Immature natural killer cell (primary cell): ENCODE measurements at regions not wholly inside any gene's neighbourhood (a gene's known extent, or its start where the extent isn't known, plus 50 kb on each side); places are given as distances from the start of the nearest gene placed in this dataset.
A peak's percentile ranks its signal among the peaks of the same experiment; 100 is the strongest.

Source experiments
- DNase-seq, 3 donors: peaks; one replicate each; pipeline ENCODE4 v3.0.0; 2022; ENCODE audit warnings: mixed read lengths in 1 of 3
- H3K27ac Mint-ChIP-seq, 6 donors: one replicate each; pipeline ENCODE4 v1.8.0; 2020; ENCODE audit warnings: mixed read lengths in 6 of 6, mild to moderate bottlenecking in 5 of 6, inconsistent platforms in 4 of 6, moderate library complexity in 3 of 6
- H3K27me3 Mint-ChIP-seq, 3 donors: one replicate each; pipeline ENCODE4 v1.8.0; 2020 to 2021; ENCODE audit warnings: low read depth in 3 of 3, mild to moderate bottlenecking in 3 of 3, mixed read lengths in 3 of 3, moderate library complexity in 3 of 3, inconsistent platforms in 1 of 3
- H3K36me3 Mint-ChIP-seq, 3 donors: one replicate each; pipeline ENCODE4 v1.8.0; 2020; ENCODE audit warnings: mixed read lengths in 3 of 3, inconsistent platforms in 2 of 3, mild to moderate bottlenecking in 2 of 3
- H3K4me1 Mint-ChIP-seq, 2 donors: one replicate each; pipeline ENCODE4 v1.8.0; 2020; ENCODE audit warnings: inconsistent platforms in 2 of 2, mild to moderate bottlenecking in 2 of 2, mixed read lengths in 2 of 2, moderate library complexity in 1 of 2
- H3K4me3 Mint-ChIP-seq, 5 donors: one replicate each; pipeline ENCODE4 v1.8.0; 2020; ENCODE audit warnings: mild to moderate bottlenecking in 5 of 5, mixed read lengths in 5 of 5, inconsistent platforms in 3 of 5, moderate library complexity in 3 of 5
- H3K9me3 Mint-ChIP-seq, 6 donors: one replicate each; pipeline ENCODE4 v1.8.0; 2020; ENCODE audit warnings: mild to moderate bottlenecking in 6 of 6, mixed read lengths in 6 of 6, inconsistent platforms in 4 of 6, moderate library complexity in 3 of 6

DNA sequence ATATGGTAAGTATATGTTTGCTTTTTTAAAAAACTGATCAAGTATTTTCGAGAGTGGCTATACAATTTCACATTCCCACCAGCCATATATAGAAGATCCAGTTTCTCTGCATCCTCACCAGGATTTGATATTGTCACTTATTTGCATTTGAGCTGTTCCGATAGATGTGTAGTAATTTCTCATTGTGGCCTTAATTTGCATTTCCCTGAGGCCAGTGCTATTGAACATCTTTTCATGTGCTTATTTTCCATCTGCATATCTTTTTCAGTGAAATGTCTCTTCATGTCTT, 72.9 kb upstream of the VASH1 start:
- Mint-ChIP-seq H3K4me1 (no peaks in the 10 kb centered on the region), H3K9me3 (peaks cover 0 to 12% (median 4%) of the 10 kb centered on the region in 6 donors), H3K27ac (no peak overlapping the region), H3K36me3 (no peaks in the 10 kb centered on the region), H3K4me3 (no peak overlapping the region), H3K27me3 (peaks cover 9 to 11% (median 10%) of the 10 kb centered on the region in 3 donors)
- no peak for DNase-seq

DNA sequence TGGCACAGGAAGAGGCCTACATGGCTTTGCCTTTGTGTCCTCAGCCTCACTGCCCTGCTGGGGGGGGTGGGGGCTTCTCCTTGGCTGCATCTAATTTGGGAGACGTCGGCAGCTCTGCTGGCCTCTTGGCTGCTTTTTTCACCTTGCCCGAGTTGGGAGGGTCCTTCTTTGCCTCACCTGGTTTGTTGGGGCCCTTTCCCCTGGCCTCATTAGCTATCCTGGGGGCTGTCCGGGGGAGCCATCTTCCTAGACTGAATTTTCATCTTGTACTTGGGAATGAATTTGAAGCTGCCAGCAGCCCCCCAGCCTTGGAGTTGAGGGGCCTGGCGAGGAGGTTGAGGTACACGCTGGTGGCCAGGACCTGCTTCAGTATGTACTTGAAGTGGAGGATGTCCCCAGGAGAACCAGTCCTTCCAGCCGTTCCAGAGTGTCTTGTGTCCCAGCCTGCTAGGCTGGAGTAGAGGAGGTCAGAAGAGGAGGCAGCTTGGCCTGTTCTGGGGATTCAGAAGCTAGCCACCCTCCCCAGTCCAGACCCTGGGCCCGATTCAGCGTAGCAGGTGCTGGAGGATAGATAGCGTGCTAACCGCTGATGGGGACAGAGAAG, 70.7 kb upstream of the VASH1 start:
- H3K9me3 Mint-ChIP-seq: peaks cover 0 to 11% (median 4%) of the 10 kb centered on the region in 6 donors
- peaks cover 4 to 9% (median 7%) of the 10 kb centered on the region in 3 donors for H3K27me3 Mint-ChIP-seq
- peak overlapping the region in 1 of 6 donors; percentile 7 for H3K27ac Mint-ChIP-seq
- no peak overlapping the region for H3K4me3 Mint-ChIP-seq
- DNase-seq: no peak
- no peaks in the 10 kb centered on the region for H3K4me1 Mint-ChIP-seq
- H3K36me3 Mint-ChIP-seq: no peaks in the 10 kb centered on the region

DNA sequence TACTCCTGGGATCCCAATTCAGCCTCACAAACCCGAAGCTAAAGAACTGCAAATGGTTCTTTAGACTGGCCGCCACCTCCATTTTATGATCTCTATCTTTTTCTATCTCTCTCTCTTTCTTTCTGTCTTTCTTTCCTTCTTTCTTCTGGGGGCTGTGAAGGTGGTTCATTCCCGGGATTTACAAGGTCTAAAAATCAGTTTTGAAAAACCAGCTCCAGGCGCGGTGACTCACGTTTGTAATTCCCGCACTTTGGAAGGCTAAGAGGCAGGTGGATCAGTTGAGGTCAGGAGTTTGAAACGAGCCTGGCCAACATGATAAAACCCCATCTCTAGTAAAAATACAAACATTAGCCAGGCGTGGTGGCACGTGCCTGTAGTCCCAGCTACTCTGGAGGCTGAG, 67.2 kb upstream of the VASH1 start:
- no peaks in the 10 kb centered on the region for H3K36me3 Mint-ChIP-seq
- no peak overlapping the region for H3K27ac Mint-ChIP-seq
- DNase-seq: no peak
- H3K27me3 Mint-ChIP-seq: peaks cover 2 to 7% (median 5%) of the 10 kb centered on the region in 3 donors
- H3K9me3 Mint-ChIP-seq: no peaks in the 10 kb centered on the region
- H3K4me1 Mint-ChIP-seq: no peaks in the 10 kb centered on the region
- no peak overlapping the region for H3K4me3 Mint-ChIP-seq

DNA sequence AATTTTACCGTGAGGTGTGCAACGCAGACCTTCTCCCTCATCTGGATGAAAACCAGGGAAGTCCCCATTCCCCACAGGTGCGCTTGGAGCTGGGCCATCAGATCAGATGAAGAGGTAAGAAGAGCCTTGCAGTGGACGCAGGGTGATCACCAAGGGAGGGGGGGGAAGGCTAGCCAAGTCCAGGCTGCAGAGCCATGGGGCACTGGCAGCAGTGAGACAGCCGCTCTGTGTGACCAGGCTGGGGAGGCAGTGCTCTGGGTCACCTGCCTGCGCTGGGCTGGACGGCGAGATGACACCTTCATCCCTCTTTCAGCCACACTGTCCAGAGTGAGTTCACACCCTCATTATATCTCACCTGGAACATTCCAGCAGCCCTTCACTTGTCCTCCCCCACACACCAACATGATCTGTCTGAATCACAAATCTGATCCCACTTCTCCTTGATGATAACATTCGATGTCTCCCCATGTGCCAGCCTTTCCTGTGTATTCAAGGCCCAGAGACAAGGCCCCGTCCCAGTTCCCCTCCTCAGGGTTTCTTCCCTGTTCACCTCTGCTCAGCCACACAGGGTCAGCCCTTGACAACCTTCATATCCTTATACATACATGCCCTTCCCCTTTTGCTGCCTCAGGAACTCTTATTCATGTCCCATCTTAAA, 65.9 kb upstream of the VASH1 start:
- no peaks in the 10 kb centered on the region for H3K9me3 Mint-ChIP-seq
- H3K4me1 Mint-ChIP-seq: no peaks in the 10 kb centered on the region
- peaks cover 2 to 5% (median 5%) of the 10 kb centered on the region in 3 donors for H3K27me3 Mint-ChIP-seq
- H3K4me3 Mint-ChIP-seq: no peak overlapping the region
- no peak overlapping the region for H3K27ac Mint-ChIP-seq
- DNase-seq: no peak
- H3K36me3 Mint-ChIP-seq: no peaks in the 10 kb centered on the region

DNA sequence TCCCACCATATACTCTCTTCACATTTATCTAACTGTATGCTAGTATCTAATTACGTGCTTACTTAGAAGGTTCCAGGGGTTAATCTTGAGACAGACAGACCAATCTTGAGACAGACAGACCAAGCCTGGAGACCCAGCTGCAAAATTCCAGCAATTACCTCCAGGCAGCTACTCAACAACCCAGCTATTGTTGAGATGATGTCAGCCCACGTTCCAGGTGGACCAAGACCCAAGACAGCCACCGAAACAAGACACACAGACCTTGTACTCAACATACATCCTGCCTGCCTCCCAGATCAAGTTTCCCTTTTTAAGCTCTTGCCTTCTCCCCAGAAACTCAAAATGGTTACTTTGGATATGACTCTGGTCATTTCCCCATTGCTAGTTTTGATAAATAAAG, 64.9 kb upstream of the VASH1 start:
- Mint-ChIP-seq H3K36me3 (no peaks in the 10 kb centered on the region), H3K27ac (no peak overlapping the region), H3K9me3 (no peaks in the 10 kb centered on the region), H3K4me3 (no peak overlapping the region), H3K4me1 (no peaks in the 10 kb centered on the region), H3K27me3 (peaks cover 0 to 4% (median 4%) of the 10 kb centered on the region in 3 donors)
- no peak for DNase-seq

DNA sequence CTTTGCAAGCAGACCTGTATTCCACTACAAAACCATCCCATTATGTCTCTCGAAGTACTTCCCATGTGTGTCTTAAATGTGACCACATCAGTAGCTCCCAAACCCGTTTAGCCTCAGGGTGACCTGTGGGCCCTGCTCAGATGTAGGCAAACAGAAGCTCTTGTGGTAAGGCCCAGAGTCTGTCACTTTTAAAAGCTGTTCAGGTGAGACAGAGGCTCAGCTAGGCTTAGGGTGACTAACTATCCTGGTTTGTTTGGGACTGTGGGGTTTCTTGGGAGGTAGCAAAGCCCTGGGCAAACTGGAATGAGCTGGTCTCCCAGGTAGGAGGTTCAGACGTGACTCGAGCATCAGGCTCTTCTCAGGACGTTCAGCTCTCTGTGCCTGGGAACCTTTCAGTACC, 64.5 kb upstream of the VASH1 start:
- no peak overlapping the region for H3K27ac Mint-ChIP-seq
- H3K9me3 Mint-ChIP-seq: no peaks in the 10 kb centered on the region
- no peak overlapping the region for H3K4me3 Mint-ChIP-seq

DNA sequence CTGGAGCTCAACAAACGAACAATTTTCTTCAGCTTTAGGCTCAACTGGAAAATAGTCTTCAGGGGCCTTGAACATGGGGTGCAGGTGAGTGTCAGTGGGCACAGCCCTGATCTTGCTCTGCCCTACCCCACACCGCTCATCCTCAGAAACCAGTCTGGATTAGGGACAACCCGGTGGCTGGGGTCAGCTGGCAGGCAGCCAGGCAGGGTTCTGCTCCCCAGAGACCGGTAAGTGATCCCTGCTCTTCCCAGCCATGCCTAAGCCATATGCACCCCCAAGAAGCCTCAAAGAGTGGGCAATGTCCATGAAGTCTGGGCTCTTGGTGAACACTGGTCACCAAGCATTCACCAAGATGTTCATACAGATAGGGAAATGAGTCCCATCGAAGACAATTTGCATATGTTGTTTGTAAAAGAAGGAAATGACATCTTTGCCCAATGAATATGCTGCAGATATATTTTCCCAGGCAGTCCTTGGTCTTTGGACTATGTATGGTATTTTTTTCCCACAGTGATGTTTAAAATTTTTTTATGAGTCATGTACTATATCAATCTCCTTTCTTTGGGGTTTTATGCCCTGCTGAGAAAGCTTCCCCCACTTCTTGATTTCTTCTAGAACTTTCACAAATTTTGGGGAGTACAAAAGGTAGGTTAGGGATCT, 63.9 kb upstream of the VASH1 start:
- H3K27me3 Mint-ChIP-seq: peaks cover 0 to 3% (median 3%) of the 10 kb centered on the region in 3 donors
- DNase-seq: no peak
- no peaks in the 10 kb centered on the region for H3K4me1 Mint-ChIP-seq
- no peak overlapping the region for H3K4me3 Mint-ChIP-seq
- H3K9me3 Mint-ChIP-seq: no peaks in the 10 kb centered on the region
- H3K36me3 Mint-ChIP-seq: no peaks in the 10 kb centered on the region
- H3K27ac Mint-ChIP-seq: no peak overlapping the region

More for the DNA sequence above, 64.5 kb upstream of the VASH1 start:
- H3K27me3 Mint-ChIP-seq: peaks cover 0 to 3% (median 2%) of the 10 kb centered on the region in 3 donors
- H3K36me3 Mint-ChIP-seq: no peaks in the 10 kb centered on the region
- H3K4me1 Mint-ChIP-seq: no peaks in the 10 kb centered on the region
- DNase-seq: no peak

DNA sequence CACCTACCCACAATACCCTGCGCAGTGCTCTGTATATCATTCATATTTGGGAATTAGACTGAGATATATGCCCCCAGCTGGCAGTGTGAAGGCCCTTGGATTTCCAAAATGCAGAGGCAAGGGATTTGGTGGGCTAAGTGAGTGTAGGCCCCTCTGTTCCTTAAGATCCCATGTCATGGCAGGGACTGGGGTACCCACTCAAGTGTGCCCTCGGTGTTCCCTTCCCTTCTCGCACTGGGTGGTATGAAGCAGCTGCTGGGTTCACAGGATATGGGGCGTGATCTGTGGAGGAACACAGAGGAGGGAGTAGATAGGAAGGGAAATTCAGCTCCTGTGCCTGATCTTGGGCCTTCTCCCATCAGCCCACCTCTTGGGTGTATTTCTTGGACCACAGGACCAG, 63.1 kb upstream of the VASH1 start:
- H3K9me3 Mint-ChIP-seq: no peaks in the 10 kb centered on the region
- H3K4me3 Mint-ChIP-seq: no peak overlapping the region

DNA sequence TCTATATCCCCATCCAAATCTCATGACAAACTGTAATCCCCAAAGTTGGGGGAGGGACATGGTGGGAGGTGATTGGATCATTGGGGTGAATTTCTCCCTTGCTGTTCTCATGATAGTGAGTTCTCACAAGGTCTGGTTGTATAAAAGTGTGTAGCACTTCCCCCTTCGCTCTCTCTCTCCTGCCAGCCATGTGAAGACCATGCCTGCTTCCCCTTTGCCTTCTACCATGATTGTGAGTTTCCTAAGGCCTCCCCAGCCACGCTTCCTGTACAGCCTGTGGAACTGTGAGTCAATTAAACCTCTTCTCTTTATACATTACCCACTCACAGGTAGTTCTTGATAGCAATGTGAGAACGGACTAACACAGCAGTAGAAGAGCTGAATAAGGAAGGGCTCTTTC, 62.6 kb upstream of the VASH1 start:
- Mint-ChIP-seq H3K4me1 (no peaks in the 10 kb centered on the region), H3K9me3 (no peaks in the 10 kb centered on the region), H3K27me3 (peaks cover 2 to 3% (median 3%) of the 10 kb centered on the region in 3 donors), H3K27ac (no peak overlapping the region), H3K36me3 (no peaks in the 10 kb centered on the region), H3K4me3 (no peak overlapping the region)
- DNase-seq: no peak

More for the DNA sequence above, 63.1 kb upstream of the VASH1 start:
- Mint-ChIP-seq H3K27me3 (peaks cover under 1 to 3% (median 3%) of the 10 kb centered on the region in 3 donors), H3K36me3 (no peaks in the 10 kb centered on the region), H3K27ac (no peak overlapping the region), H3K4me1 (no peaks in the 10 kb centered on the region)
- DNase-seq: no peak

DNA sequence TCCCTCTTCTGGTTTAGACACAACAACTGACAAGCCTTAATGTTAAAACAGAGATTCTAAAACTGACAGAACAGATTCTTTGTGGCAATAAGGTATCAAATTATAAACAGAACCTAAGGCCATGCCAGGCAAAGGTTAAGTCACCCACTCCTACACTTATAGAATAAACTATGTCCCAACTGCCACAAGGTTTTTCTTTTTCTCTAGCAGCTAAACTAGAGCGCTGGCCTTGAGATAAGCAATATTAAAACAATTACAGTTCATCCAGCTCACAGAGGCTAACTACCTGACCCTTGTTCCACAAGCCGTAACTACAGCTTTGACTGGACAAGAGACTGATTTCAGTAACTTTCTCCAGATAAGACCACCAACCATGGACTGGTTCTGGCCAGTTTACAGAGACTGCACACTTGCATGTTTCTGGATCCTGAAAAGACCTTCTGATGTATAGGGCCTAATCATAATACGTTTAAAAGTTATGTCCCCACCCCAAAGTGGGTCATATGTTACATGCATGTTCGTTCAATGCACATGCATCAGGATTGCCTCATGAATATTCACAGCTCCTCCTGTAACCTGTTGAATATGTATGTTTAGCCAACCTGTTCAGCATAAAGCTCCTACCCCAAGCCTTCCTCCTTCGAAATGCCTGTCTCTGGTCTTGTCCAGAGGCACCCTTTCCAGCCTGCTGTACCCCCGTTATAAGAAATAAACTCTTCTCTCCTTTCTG, 61.9 kb upstream of the VASH1 start:
- H3K4me3 Mint-ChIP-seq: no peak overlapping the region
- H3K27ac Mint-ChIP-seq: no peak overlapping the region
- H3K36me3 Mint-ChIP-seq: no peaks in the 10 kb centered on the region

DNA sequence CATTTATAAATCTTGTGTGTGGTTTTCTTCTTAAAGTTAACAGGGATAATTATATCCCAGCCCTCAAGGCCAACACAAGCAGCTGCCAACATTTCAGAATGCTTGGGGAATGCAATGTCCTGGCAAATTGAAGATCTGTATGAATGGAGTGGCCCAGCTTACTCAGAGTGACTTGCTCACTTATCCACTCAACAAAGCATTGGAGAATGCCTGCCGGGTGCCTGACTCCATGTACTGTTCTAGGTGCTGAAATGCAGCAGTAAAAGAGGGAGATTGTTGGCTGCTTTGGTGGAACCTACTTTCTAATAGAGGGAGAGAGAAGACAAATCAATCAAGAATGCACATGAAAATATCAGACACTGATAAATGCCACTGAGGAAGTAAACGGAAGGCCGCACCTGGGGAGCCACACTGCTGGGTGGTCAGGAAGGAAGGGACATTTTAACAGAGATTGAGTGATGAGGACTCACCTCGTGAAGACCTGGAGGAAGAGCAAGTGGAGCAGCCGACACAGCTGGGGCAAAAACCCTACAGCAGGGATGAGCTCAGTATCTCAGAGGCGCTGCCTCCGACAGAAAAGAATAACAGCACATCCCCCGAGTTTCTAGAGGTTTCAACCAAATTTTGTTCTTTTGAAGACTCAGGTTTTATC, 61.2 kb upstream of the VASH1 start:
- Mint-ChIP-seq H3K36me3 (no peaks in the 10 kb centered on the region), H3K4me3 (no peak overlapping the region), H3K4me1 (no peaks in the 10 kb centered on the region), H3K27ac (no peak overlapping the region), H3K9me3 (no peaks in the 10 kb centered on the region), H3K27me3 (peaks cover 3% of the 10 kb centered on the region in 3 donors)
- DNase-seq: no peak

More for the DNA sequence above, 61.9 kb upstream of the VASH1 start:
- Mint-ChIP-seq H3K9me3 (no peaks in the 10 kb centered on the region), H3K27me3 (peaks cover 2 to 3% (median 3%) of the 10 kb centered on the region in 3 donors), H3K4me1 (no peaks in the 10 kb centered on the region)
- no peak for DNase-seq

DNA sequence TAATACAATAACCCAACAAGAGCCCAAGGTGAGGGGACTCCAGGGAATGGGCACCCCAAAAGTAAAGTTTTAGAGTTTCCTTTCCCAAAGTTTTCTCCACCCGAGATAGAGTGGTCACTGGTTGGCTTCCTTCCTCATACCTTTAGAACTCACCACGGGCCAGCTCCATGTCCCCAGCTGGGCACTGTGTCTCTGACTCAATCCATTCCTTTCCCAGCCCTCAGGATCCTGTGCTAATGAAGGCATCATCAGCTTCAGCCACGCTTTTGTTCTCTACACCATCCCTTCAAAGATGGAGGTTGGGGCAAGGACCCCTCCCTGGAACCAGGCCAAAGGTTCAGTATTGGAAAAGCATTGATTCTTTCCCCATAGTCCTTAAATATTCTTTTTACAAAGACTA, 59.8 kb upstream of the VASH1 start:
- peaks cover 0 to 6% (median 1%) of the 10 kb centered on the region in 3 donors for H3K27me3 Mint-ChIP-seq
- no peak overlapping the region for H3K27ac Mint-ChIP-seq
- no peak overlapping the region for H3K4me3 Mint-ChIP-seq
- no peaks in the 10 kb centered on the region for H3K4me1 Mint-ChIP-seq
- H3K36me3 Mint-ChIP-seq: no peaks in the 10 kb centered on the region
- no peaks in the 10 kb centered on the region for H3K9me3 Mint-ChIP-seq
- DNase-seq: no peak

DNA sequence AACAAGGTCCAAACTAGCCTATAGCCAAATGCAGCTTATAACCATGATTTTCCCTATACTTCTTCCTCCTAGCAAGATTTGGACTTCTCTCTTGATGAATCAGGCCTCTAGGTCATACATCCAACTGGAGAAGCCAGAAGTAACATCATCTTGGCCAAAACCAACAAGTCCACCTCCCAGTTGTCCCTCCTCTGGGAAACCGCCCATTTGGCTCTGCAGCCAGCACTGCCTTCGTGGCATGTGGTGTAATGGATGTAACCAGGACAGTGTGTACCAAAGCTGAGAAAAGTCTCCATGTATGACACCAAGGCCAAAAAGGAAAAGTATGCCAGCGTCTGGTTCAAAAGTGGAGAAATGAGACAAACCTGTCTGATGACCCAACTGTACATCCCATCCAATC, 59.3 kb upstream of the VASH1 start:
- peaks cover 0 to 6% (median 1%) of the 10 kb centered on the region in 3 donors for H3K27me3 Mint-ChIP-seq
- no peak overlapping the region for H3K27ac Mint-ChIP-seq
- no peaks in the 10 kb centered on the region for H3K4me1 Mint-ChIP-seq
- H3K9me3 Mint-ChIP-seq: no peaks in the 10 kb centered on the region
- no peak for DNase-seq
- H3K4me3 Mint-ChIP-seq: no peak overlapping the region
- no peaks in the 10 kb centered on the region for H3K36me3 Mint-ChIP-seq

DNA sequence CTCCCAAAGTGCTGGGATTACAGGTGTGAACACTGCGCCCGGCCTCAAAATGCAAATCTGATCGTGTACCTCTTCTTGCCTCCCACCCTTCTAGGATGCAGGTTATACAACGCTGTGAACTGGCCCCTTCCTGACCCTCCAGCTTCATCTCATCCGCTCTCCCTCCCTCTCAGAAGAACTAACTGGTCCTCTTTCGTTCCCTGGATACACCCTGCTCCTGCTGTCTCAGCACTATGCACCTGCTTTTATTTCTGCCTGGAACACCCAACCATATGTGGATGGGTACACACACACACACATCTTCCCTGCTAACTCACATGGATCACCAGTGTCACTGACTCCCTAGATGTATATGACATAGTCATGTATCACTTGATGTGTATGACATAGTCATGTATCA, 56.1 kb upstream of the VASH1 start:
- Mint-ChIP-seq H3K4me3 (no peak overlapping the region), H3K27ac (no peak overlapping the region), H3K9me3 (no peaks in the 10 kb centered on the region), H3K36me3 (no peaks in the 10 kb centered on the region), H3K27me3 (peaks cover 0 to 6% (median 1%) of the 10 kb centered on the region in 3 donors), H3K4me1 (no peaks in the 10 kb centered on the region)
- no peak for DNase-seq
